IMR-90 (cell line): ENCODE measurements at regions not wholly inside any gene's neighbourhood (a gene's known extent, or its start where the extent isn't known, plus 50 kb on each side); places are given as distances from the start of the nearest gene placed in this dataset.

Experiments
- ATAC-seq: fragments of 200-7000 bp; cut with Tn5 transposase; 2 replicates; pipeline ENCODE4 v1.9.1; 2020; ENCODE audit warnings: low read depth, mild to moderate bottlenecking, moderate library complexity
- BruUV-seq: library from RNA; stranded (reverse); fragments of 400-500 nt; replicated peaks from 2 replicates; lab custom pipeline; 2021; lab: Mats Ljungman, UMichigan
- CTCF ChIA-PET: fragments of 300-600 bp; formaldehyde crosslinking; extraction: SDS; loops from one replicate; lab custom pipeline; 2021; ENCODE audit warnings: antibody characterized with exemption; lab: Yijun Ruan, JAX
- POLR2A ChIA-PET: fragments of 300-600 bp; sonication (Branson Sonifier 250); formaldehyde crosslinking; loops from one replicate; lab custom pipeline; 2022; ENCODE audit warnings: antibody characterized with exemption; ENCODE audit not compliant: unreplicated experiment; lab: Charles Lee
- DNase-seq: peaks from one replicate; pipeline ENCODE4 v3.0.0; 2013
- H2AFZ ChIP-seq: replicated peaks from 2 replicates; pipeline ENCODE3; 2013; ENCODE audit warnings: low read length, mild to moderate bottlenecking; ENCODE audit not compliant: poor library complexity
- H2AK5ac ChIP-seq: 2 replicates; pipeline ENCODE4 v1.6.1; 2013; ENCODE audit warnings: low read depth, low read length, inconsistent platforms
- H2AK9ac ChIP-seq: replicated peaks from 2 replicates; pipeline ENCODE3; 2013; ENCODE audit warnings: mild to moderate bottlenecking, low read depth, low read length, moderate library complexity; ENCODE audit not compliant: poor library complexity
- H2BK120ac ChIP-seq: 2 replicates; pipeline ENCODE4 v1.6.1; 2013; ENCODE audit warnings: low read depth, low read length, inconsistent platforms
- H2BK15ac ChIP-seq: 3 replicates; pipeline ENCODE4 v1.6.1; 2013; ENCODE audit warnings: low read depth, low read length, inconsistent platforms
- H2BK20ac ChIP-seq: 2 replicates; pipeline ENCODE4 v1.6.1; 2013; ENCODE audit warnings: low read depth, mild to moderate bottlenecking, inconsistent platforms, low read length, moderate library complexity
- H2BK5ac ChIP-seq: 2 replicates; pipeline ENCODE4 v1.6.1; 2013; ENCODE audit warnings: mild to moderate bottlenecking, low read depth, low read length, inconsistent platforms; ENCODE audit not compliant: poor library complexity, severe bottlenecking
- H3K14ac ChIP-seq: replicated peaks from 2 replicates; pipeline ENCODE4 v1.6.1; 2013; ENCODE audit warnings: low read depth, low read length, inconsistent platforms
- H3K18ac ChIP-seq: 2 replicates; pipeline ENCODE4 v1.6.1; 2013; ENCODE audit warnings: low read depth, low read length, control low read depth
- H3K23ac ChIP-seq: 2 replicates; pipeline ENCODE4 v1.6.1; 2013; ENCODE audit warnings: low read depth, low read length, inconsistent platforms
- H3K27ac ChIP-seq: 2 replicates; pipeline ENCODE4 v1.5.1; 2013; ENCODE audit warnings: mild to moderate bottlenecking, control low read depth, low read length; ENCODE audit not compliant: insufficient read depth
- H3K27me3 ChIP-seq: 2 replicates; pipeline ENCODE4 v1.6.1; 2013; ENCODE audit warnings: low read length; ENCODE audit not compliant: control insufficient read depth, insufficient read depth
- H3K36me3 ChIP-seq: 2 replicates; pipeline ENCODE4 v1.6.1; 2013; ENCODE audit warnings: low read length, mixed read lengths; ENCODE audit not compliant: control insufficient read depth, insufficient read depth
- H3K4ac ChIP-seq: 2 replicates; pipeline ENCODE4 v1.6.1; 2013; ENCODE audit warnings: low read depth, low read length, inconsistent platforms
- H3K4me1 ChIP-seq: 2 replicates; pipeline ENCODE4 v1.6.1; 2013; ENCODE audit warnings: low read length, mixed read lengths; ENCODE audit not compliant: control insufficient read depth, insufficient read depth
- H3K4me2 ChIP-seq: 2 replicates; pipeline ENCODE4 v1.6.1; 2013; ENCODE audit warnings: low read depth, mild to moderate bottlenecking, control low read depth, low read length, moderate library complexity
- H3K4me3 ChIP-seq: 2 replicates; pipeline ENCODE4 v1.5.1; 2013; ENCODE audit warnings: low read depth, mild to moderate bottlenecking, control low read depth, low read length, moderate library complexity; ENCODE audit not compliant: insufficient read depth
- H3K56ac ChIP-seq: 2 replicates; pipeline ENCODE4 v1.6.1; 2013; ENCODE audit warnings: low read length, inconsistent platforms; ENCODE audit not compliant: insufficient read depth; ENCODE audit errors: extremely low read depth
- H3K79me1 ChIP-seq, 2 experiments: 2 replicates each; pipeline ENCODE4 v1.6.1; 2013; ENCODE audit warnings: low read length in 2 of 2, inconsistent platforms in 1 of 2, low read depth in 1 of 2
- H3K9ac ChIP-seq: 2 replicates; pipeline ENCODE4 v1.6.1; 2013; ENCODE audit warnings: low read depth, low read length, control low read depth
- H3K9me1 ChIP-seq: 2 replicates; pipeline ENCODE4 v1.6.1; 2013; ENCODE audit warnings: low read length, inconsistent platforms; ENCODE audit not compliant: insufficient read depth
- H3K9me3 ChIP-seq: 2 replicates; pipeline ENCODE4 v1.6.1; 2013; ENCODE audit warnings: low read length; ENCODE audit not compliant: control insufficient read depth, insufficient read depth
- H4K20me1 ChIP-seq: 2 replicates; pipeline ENCODE4 v1.6.1; 2013; ENCODE audit warnings: low read length, inconsistent platforms; ENCODE audit not compliant: insufficient read depth
- H4K5ac ChIP-seq: 2 replicates; pipeline ENCODE4 v1.6.1; 2013; ENCODE audit warnings: mild to moderate bottlenecking, low read depth, low read length, control low read depth
- H4K8ac ChIP-seq, 2 experiments: 2 replicates each; pipeline ENCODE4 v1.6.1; 2013; ENCODE audit warnings: low read depth in 2 of 2, low read length in 2 of 2, control low read depth in 1 of 2, inconsistent platforms in 1 of 2
- H4K91ac ChIP-seq: 2 replicates; pipeline ENCODE4 v1.6.1; 2013; ENCODE audit warnings: low read depth, low read length, inconsistent platforms; ENCODE audit not compliant: insufficient read depth
- BHLHE40 ChIP-seq: fragments of 150-350 bp; IDR thresholded peaks from 2 replicates; pipeline ENCODE4 v1.6.1; 2016; ENCODE audit warnings: mild to moderate bottlenecking, low read depth, low read length
- MAZ ChIP-seq: IDR thresholded peaks from 2 replicates; pipeline ENCODE4 v1.6.1; 2012; ENCODE audit warnings: low read depth, mild to moderate bottlenecking, low read length, improper control_type of control experiment, moderate library complexity, borderline replicate concordance
- RAD21 ChIP-seq: IDR thresholded peaks from 2 replicates; pipeline ENCODE4 v1.6.1; 2012; ENCODE audit warnings: low read length, improper control_type of control experiment
- WGBS, 2 experiments: methylation state at CpG; one replicate each; pipeline versions ENCODE4 v1.1.5 to v1.1.7; 2013; ENCODE audit warnings: missing lambda C conversion rate in 2 of 2; ENCODE audit not compliant: insufficient read length in 1 of 2; ENCODE audit errors: extremely low coverage in 2 of 2; 5-methylcytosine and 5-hydroxymethylcytosine counted together
- dilution Hi-C: fragments of 300-500 bp; cut with HindIII; formaldehyde crosslinking; loops from one replicate; pipeline ENCODE4 v1.14.3; 2018; ENCODE audit warnings: low sequenced_read_pairs; ENCODE audit not compliant: unreplicated experiment
- in situ Hi-C: fragments of 300-500 bp; cut with MboI; formaldehyde crosslinking; loops from 3 replicates; pipeline ENCODE4 v1.14.3; 2019; ENCODE audit warnings: low sequenced_read_pairs, inconsistent platforms, mixed read lengths
- intact Hi-C: fragments of 100-400 bp; cut with micrococcal nuclease; formaldehyde crosslinking; loops from 2 replicates; pipeline ENCODE4 v1.10.0; 2022

DNA sequence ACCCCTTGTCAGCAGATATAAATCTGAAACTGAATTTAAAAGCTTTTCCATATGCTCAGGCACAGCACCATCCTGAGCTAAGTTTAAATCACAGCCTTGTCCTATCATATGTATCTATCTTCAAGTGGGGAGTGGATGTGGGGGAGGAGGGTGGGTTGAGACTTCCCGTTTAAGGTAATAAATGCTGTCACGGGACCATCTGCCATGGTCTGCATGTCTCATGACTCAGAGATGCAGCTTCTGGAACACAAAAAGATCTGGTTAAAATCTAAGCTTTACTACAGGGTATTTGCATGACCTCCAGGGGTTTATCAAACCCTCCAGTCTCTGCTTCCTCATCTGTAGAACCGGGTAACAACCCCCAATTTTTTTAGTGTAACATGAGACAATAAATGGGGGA is 377.7 kb upstream of the ST6GAL2 start:
- no peak overlapping the region for H3K9ac ChIP-seq
- H3K4me3 ChIP-seq: no peak overlapping the region
- no peak overlapping the region for H3K14ac ChIP-seq
- no TSS peak for BruUV-seq
- H4K20me1 ChIP-seq: no peaks in the 10 kb centered on the region
- no peak overlapping the region for H3K56ac ChIP-seq
- H2BK20ac ChIP-seq: no peak overlapping the region
- H2AK5ac ChIP-seq: no peak overlapping the region
- H3K23ac ChIP-seq: no peak overlapping the region
- no peak overlapping the region for H3K27ac ChIP-seq
- H4K8ac ChIP-seq: no peak overlapping the region
- no peak overlapping the region for H2AFZ ChIP-seq
- ChIA-PET POLR2A (no interaction called here), CTCF (no interaction called here)
- peaks cover 16% of the 10 kb centered on the region for H3K9me3 ChIP-seq
- H3K4me1 ChIP-seq: no peaks in the 10 kb centered on the region
- no peak for TF ChIP-seq BHLHE40
- no peak for TF ChIP-seq RAD21
- no peak for TF ChIP-seq MAZ
- H3K9me1 ChIP-seq: no peaks in the 10 kb centered on the region
- H2AK9ac ChIP-seq: no peak overlapping the region
- whole genome bisulfite sequencing, 2 experiments: no CpG with 5 or more reads among the region's 3 CpGs
- no peak overlapping the region for H2BK15ac ChIP-seq
- no peak overlapping the region for H2BK120ac ChIP-seq
- ATAC-seq: no peak
- intact Hi-C loops: no loop called here
- H3K4me2 ChIP-seq: no peak overlapping the region
- in situ Hi-C loops: no loop called here
- no peak overlapping the region for H3K18ac ChIP-seq
- H2BK5ac ChIP-seq: no peak overlapping the region
- dilution Hi-C loops: no loop called here
- no peak for DNase-seq
- H4K91ac ChIP-seq: no peak overlapping the region
- H3K79me1 ChIP-seq: no peaks in the 10 kb centered on the region
- no peaks in the 10 kb centered on the region for H3K36me3 ChIP-seq
- no peak overlapping the region for H3K4ac ChIP-seq
- H3K27me3 ChIP-seq: no peaks in the 10 kb centered on the region
- no peak overlapping the region for H4K5ac ChIP-seq
